ENCODE measurements at regions not wholly inside any gene's neighbourhood (a gene's known extent, or its start where the extent isn't known, plus 50 kb on each side); places are given as distances from the start of the nearest gene placed in this dataset.

DNA sequence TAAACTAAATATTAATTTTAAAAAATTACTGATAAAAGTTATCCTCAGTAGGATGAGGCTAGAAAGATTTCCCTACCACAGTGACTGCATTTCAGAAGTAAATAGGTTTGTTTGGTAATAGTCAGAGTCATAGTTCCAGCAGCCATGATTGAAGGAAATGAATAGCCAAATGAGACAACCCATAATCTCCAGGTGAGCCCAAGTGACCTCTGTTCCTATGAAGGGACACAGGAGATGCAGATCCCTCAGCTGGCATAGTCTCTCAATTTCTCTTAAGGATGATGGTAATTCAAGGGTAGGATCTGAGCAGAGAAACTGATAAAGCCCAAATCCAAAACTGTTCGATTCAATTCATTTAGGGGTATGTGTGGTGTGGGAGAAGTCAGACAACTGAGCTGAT is 461.8 kb downstream of the RAP2B start:
- TF ChIP-seq SUZ12 (IDR thresholded peaks at IDR 0.05; ENCODE audit: extremely low read depth, insufficient read depth, insufficient read length) (no peak), YY1 (IDR thresholded peaks at IDR 0.05; ENCODE audit: insufficient read depth, insufficient read length) (no peak)

All from NT2/D1 (cell line).